Stimulated activated CD8-positive, alpha-beta memory T cell treated with anti-CD3 and anti-CD28 coated beads, Interleukin-2, amount 100 ng/mL, for 48 hours (primary cell): ENCODE measurements at regions not wholly inside any gene's neighbourhood (a gene's known extent, or its start where the extent isn't known, plus 50 kb on each side); places are given as distances from the start of the nearest gene placed in this dataset.
"Not testable (repeated sequence)": the region's sequence is repeated elsewhere in the genome, so short reads cannot be mapped to it uniquely, and the experiment has no call there.

Experiments
- DNase-seq, 2 donors: peaks; one replicate each; pipeline ENCODE4 v3.0.0-alpha.2; 2020; ENCODE audit warnings: low read depth in 2 of 2

- no peak for DNase-seq
These were observed 127.9 kb upstream of the NOL4 start for GRCh38 chr18:34352385-34353163.

GRCh38 chr18:34354351-34354750 lies 129.6 kb upstream of the NOL4 start:
- DNase-seq: no peak

- DNase-seq: no peak
These were observed 133.3 kb upstream of the NOL4 start for GRCh38 chr18:34357944-34358580.

- no peak for DNase-seq
These were observed 134.2 kb upstream of the NOL4 start for GRCh38 chr18:34358923-34359322.

GRCh38 chr18:34364699-34365098 lies 140.0 kb upstream of the NOL4 start:
- DNase-seq: no peak

GRCh38 chr18:34370704-34371395 lies 146.1 kb upstream of the NOL4 start:
- no peak for DNase-seq

- no peak for DNase-seq
These were observed 155.6 kb upstream of the NOL4 start for GRCh38 chr18:34380326-34380725.

- no peak for DNase-seq
These were observed 160.6 kb upstream of the NOL4 start for GRCh38 chr18:34385311-34385710.

- no peak for DNase-seq
These were observed 162.1 kb upstream of the NOL4 start for GRCh38 chr18:34386803-34387202.

GRCh38 chr18:34397286-34397896 lies 172.7 kb upstream of the NOL4 start:
- DNase-seq: no peak

- no peak for DNase-seq
These were observed 175.2 kb upstream of the NOL4 start for GRCh38 chr18:34399892-34400291.

GRCh38 chr18:34400834-34401233 lies 176.1 kb upstream of the NOL4 start:
- DNase-seq: no peak

- no peak for DNase-seq
These were observed 177.1 kb upstream of the NOL4 start for GRCh38 chr18:34401775-34402174.

- not testable (repeated sequence) for DNase-seq
These were observed 182.8 kb upstream of the NOL4 start for GRCh38 chr18:34407471-34407870.

- DNase-seq: no peak
These were observed 187.2 kb upstream of the NOL4 start for GRCh38 chr18:34411952-34412351.

GRCh38 chr18:34431042-34431441 lies 206.3 kb upstream of the NOL4 start:
- DNase-seq: no peak

- no peak for DNase-seq
These were observed 219.9 kb upstream of the NOL4 start for GRCh38 chr18:34444622-34445021.

- no peak for DNase-seq
These were observed 223.9 kb upstream of the NOL4 start for GRCh38 chr18:34448662-34449061.

- DNase-seq: no peak
These were observed 233.0 kb upstream of the NOL4 start for GRCh38 chr18:34457761-34458160.

- DNase-seq: no peak
These were observed 233.8 kb upstream of the NOL4 start for GRCh38 chr18:34458410-34458977.

GRCh38 chr18:34461266-34461665 lies 236.6 kb upstream of the NOL4 start:
- DNase-seq: no peak

GRCh38 chr18:34467058-34467457 lies 242.3 kb upstream of the NOL4 start:
- DNase-seq: no peak
